ENCODE measurements at regions not wholly inside any gene's neighbourhood (a gene's known extent, or its start where the extent isn't known, plus 50 kb on each side); places are given as distances from the start of the nearest gene placed in this dataset.

DNA sequence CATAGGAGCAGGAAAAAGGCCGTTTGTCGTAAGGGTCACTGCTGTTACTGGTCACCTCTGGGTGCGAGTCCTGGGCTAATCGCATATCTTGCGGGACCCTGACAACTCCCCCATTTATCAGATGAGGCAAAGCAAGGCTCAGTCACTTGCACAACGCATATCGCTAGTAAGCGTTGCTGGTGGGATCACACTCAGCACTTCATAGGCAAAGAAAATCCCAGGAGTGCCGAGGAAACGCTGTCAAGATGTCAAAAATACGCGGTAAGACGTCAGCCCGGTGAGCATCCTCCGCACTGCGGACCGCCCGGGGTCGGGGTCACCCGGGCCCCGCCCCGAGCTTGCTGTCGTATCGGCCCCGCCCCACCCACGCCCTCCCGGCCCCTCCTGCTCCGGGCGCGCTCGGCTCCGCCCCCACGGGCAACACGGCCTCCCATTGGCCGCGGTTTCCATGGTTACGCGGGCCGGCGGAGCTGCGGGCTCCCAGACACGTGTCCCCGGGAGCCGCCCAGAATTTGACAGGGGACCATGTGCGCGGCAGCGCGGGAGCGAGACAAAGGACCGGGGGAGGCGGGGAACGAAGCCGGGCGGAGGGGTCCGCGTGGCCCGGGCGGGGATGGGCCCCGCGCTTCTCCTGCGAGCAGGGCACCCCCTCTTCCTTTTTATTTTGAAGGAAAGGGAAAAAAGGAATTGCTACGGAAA, 80.2 kb upstream of the IER5L start:
- Histone ChIP-seq H3K27ac (ENCODE audit: low read length) (no peak overlapping the region), H2AFZ (ENCODE audit: low read depth, low read length) (no peak overlapping the region), H3K4me1 (ENCODE audit: low read length) (no peaks in the 10 kb centered on the region), H3K79me2 (ENCODE audit: low read length) (no peaks in the 10 kb centered on the region), H3K36me3 (replicated peaks; ENCODE audit: low read depth, low read length) (no peaks in the 10 kb centered on the region), H3K9ac (ENCODE audit: low read length) (no peak overlapping the region), H4K20me1 (ENCODE audit: insufficient read depth, low read length) (no peaks in the 10 kb centered on the region), H3K4me2 (ENCODE audit: low read length) (no peak overlapping the region), H3K9me3 (ENCODE audit: insufficient read depth, low read length) (no peaks in the 10 kb centered on the region), H3K4me3 (ENCODE audit: low read length) (no peak overlapping the region), H3K27me3 (ENCODE audit: low read depth, low read length) (peaks cover 10% of the 10 kb centered on the region)
- TF ChIP-seq, protein P1, sequence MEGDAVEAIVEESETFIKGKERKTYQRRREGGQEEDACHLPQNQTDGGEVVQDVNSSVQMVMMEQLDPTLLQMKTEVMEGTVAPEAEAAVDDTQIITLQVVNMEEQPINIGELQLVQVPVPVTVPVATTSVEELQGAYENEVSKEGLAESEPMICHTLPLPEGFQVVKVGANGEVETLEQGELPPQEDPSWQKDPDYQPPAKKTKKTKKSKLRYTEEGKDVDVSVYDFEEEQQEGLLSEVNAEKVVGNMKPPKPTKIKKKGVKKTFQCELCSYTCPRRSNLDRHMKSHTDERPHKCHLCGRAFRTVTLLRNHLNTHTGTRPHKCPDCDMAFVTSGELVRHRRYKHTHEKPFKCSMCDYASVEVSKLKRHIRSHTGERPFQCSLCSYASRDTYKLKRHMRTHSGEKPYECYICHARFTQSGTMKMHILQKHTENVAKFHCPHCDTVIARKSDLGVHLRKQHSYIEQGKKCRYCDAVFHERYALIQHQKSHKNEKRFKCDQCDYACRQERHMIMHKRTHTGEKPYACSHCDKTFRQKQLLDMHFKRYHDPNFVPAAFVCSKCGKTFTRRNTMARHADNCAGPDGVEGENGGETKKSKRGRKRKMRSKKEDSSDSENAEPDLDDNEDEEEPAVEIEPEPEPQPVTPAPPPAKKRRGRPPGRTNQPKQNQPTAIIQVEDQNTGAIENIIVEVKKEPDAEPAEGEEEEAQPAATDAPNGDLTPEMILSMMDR (IDR thresholded peaks at IDR 0.05; ENCODE audit: low read depth, low read length): no peak
- no peak for TF ChIP-seq EZH2phosphoT487 (IDR thresholded peaks at IDR 0.05; ENCODE audit: low read depth)

DNA sequence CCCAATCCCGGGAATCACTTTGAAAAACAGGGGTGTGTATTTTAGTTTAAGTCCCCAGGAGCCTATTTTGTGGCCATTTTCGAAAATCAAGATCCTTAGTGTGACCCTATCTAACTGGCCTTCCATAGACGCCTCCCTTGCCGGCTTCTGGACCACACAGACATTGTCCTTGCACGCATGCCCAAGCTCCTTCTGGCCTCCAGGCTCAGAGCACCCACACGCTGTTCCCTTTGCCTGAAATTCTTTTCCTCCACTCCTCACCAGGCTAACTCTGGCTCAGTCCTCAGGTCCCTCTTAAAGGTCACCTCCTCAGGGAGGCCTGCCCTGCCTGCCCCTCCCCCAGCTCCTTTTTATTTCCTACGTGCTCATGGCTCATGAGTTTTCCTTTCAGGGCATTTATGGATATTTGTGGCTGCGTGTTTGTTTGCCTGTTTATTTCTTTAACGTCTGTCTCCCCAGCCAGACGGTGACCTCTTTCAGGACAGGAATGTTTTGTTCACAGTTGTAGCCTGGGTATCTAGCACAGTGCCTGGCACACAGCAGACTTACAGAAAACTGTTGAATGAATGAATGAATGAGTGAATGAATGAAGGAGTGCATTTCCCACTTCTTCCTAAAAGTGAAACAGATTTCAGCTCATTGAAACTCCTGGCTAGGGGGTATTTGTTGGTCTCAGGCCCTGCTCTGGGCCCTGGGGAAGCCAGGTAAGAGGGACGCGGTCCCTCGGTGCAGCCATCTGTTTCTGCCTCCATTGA, 79.1 kb upstream of the IER5L start:
- Histone ChIP-seq H3K4me1 (ENCODE audit: low read length) (no peaks in the 10 kb centered on the region), H3K27ac (ENCODE audit: low read length) (no peak overlapping the region), H3K9ac (ENCODE audit: low read length) (no peak overlapping the region), H3K79me2 (ENCODE audit: low read length) (no peaks in the 10 kb centered on the region), H3K4me3 (ENCODE audit: low read length) (no peak overlapping the region), H3K27me3 (ENCODE audit: low read depth, low read length) (peaks cover 10% of the 10 kb centered on the region), H3K36me3 (replicated peaks; ENCODE audit: low read depth, low read length) (no peaks in the 10 kb centered on the region), H3K9me3 (ENCODE audit: insufficient read depth, low read length) (no peaks in the 10 kb centered on the region), H2AFZ (ENCODE audit: low read depth, low read length) (no peak overlapping the region), H3K4me2 (ENCODE audit: low read length) (no peak overlapping the region), H4K20me1 (ENCODE audit: insufficient read depth, low read length) (no peaks in the 10 kb centered on the region)
- TF ChIP-seq EZH2phosphoT487 (IDR thresholded peaks at IDR 0.05; ENCODE audit: low read depth): no peak
- TF ChIP-seq, protein P1 (IDR thresholded peaks at IDR 0.05; ENCODE audit: low read depth, low read length): no peak

DNA sequence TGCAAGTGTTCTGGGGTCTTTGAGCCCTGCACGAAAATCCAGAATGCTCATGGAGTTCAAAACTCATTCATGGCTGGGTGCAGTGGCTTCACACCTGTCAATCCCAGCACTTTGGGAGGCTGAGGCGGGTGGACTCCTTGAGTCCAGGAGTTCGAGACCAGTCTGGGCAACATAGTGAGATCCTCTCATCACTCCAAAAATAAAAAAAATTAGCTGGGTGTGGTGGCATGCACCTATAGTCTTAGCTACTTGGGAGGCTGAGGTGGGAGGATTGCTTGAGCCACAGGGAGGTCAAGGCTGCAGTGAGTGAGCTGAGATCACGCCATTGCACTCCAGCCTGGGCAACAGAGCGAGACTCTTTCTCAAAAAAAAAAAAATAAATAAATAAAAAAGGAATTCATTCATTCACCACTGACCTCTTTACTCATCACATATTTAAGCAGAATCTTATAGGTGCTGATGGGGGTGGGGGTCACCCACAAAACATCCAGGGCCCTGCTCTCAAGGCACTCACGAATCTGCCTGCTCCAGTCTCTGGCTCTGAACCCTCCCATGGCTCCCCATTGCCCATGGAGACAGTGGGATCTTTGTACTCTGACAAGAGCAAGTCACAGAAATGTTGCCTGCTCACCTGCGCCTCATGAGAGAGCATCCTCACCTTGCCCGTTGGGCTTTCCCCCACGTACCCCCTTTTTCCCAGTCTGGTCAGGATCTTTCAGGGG, 76.7 kb upstream of the IER5L start:
- H3K4me3 ChIP-seq (ENCODE audit: low read length): no peak overlapping the region
- H3K79me2 ChIP-seq (ENCODE audit: low read length): no peaks in the 10 kb centered on the region
- no peak overlapping the region for H3K27ac ChIP-seq (ENCODE audit: low read length)
- TF ChIP-seq, protein P1 (IDR thresholded peaks at IDR 0.05; ENCODE audit: low read depth, low read length): no peak
- no peak for TF ChIP-seq EZH2phosphoT487 (IDR thresholded peaks at IDR 0.05; ENCODE audit: low read depth)
- no peaks in the 10 kb centered on the region for H3K36me3 ChIP-seq (replicated peaks; ENCODE audit: low read depth, low read length)
- no peak overlapping the region for H3K9ac ChIP-seq (ENCODE audit: low read length)
- no peaks in the 10 kb centered on the region for H4K20me1 ChIP-seq (ENCODE audit: insufficient read depth, low read length)
- H3K9me3 ChIP-seq (ENCODE audit: insufficient read depth, low read length): no peaks in the 10 kb centered on the region
- no peak overlapping the region for H3K4me2 ChIP-seq (ENCODE audit: low read length)
- peaks cover 18% of the 10 kb centered on the region for H3K27me3 ChIP-seq (ENCODE audit: low read depth, low read length)
- H2AFZ ChIP-seq (ENCODE audit: low read depth, low read length): no peak overlapping the region
- H3K4me1 ChIP-seq (ENCODE audit: low read length): no peaks in the 10 kb centered on the region

GRCh38 chr9:129253803-129254381, 75.8 kb upstream of the IER5L start:
- peaks cover 24% of the 10 kb centered on the region for H3K27me3 ChIP-seq (ENCODE audit: low read depth, low read length)
- no peak overlapping the region for H3K4me2 ChIP-seq (ENCODE audit: low read length)
- H3K36me3 ChIP-seq (replicated peaks; ENCODE audit: low read depth, low read length): no peaks in the 10 kb centered on the region
- H4K20me1 ChIP-seq (ENCODE audit: insufficient read depth, low read length): no peaks in the 10 kb centered on the region
- no peaks in the 10 kb centered on the region for H3K4me1 ChIP-seq (ENCODE audit: low read length)
- H3K9ac ChIP-seq (ENCODE audit: low read length): no peak overlapping the region
- no peak overlapping the region for H3K4me3 ChIP-seq (ENCODE audit: low read length)
- TF ChIP-seq EZH2phosphoT487 (IDR thresholded peaks at IDR 0.05; ENCODE audit: low read depth): no peak
- TF ChIP-seq, protein P1 (IDR thresholded peaks at IDR 0.05; ENCODE audit: low read depth, low read length): no peak
- no peaks in the 10 kb centered on the region for H3K9me3 ChIP-seq (ENCODE audit: insufficient read depth, low read length)
- no peak overlapping the region for H2AFZ ChIP-seq (ENCODE audit: low read depth, low read length)
- no peaks in the 10 kb centered on the region for H3K79me2 ChIP-seq (ENCODE audit: low read length)
- H3K27ac ChIP-seq (ENCODE audit: low read length): no peak overlapping the region
